A673 (cell line): ENCODE measurements at regions not wholly inside any gene's neighbourhood (a gene's known extent, or its start where the extent isn't known, plus 50 kb on each side); places are given as distances from the start of the nearest gene placed in this dataset.

Experiments used
- CTCF ChIP-seq: fragments of 300-800, 200-600 bp; sonication (generic); conservative IDR thresholded peaks from 2 replicates; pipeline ENCODE4 v1.5.1; 2017; ENCODE audit warnings: low read depth, mild to moderate bottlenecking, antibody characterized with exemption, low read length, moderate library complexity, mixed read lengths
- EZH2 ChIP-seq: fragments of 200-600 bp; sonication (generic); IDR thresholded peaks from 2 replicates; pipeline ENCODE4 v1.6.1; 2017; ENCODE audit warnings: borderline replicate concordance, low read depth, mild to moderate bottlenecking, mixed read lengths, antibody characterized with exemption, low read length; ENCODE audit not compliant: poor library complexity, severe bottlenecking

- TF ChIP-seq EZH2 (no peak), CTCF (no peak)
Observed at GRCh38 chr15:101124731-101125451, 127.0 kb downstream of the CHSY1 start.
